Stomach (tissue), 8 donors: ENCODE measurements at regions not wholly inside any gene's neighbourhood (a gene's known extent, or its start where the extent isn't known, plus 50 kb on each side); places are given as distances from the start of the nearest gene placed in this dataset.

Source experiments
- DNase-seq, 2 donors: peaks; one replicate each; pipeline versions ENCODE4 v3.0.0 to v3.0.0-alpha.2; 2013 to 2019
- H3K27ac ChIP-seq, 5 donors: fragments of 200-600 bp in 4 of 5; sonication (generic) in 4 of 5; one replicate each; pipeline ENCODE4 v1.5.1; 2013 to 2019; ENCODE audit warnings: mild to moderate bottlenecking in 1 of 5, moderate library complexity in 1 of 5
- H3K27me3 ChIP-seq, 3 donors: fragments of 200-600 bp; sonication (generic); one replicate each; pipeline ENCODE4 v1.5.1; 2017 to 2019; ENCODE audit warnings: mixed run types in 1 of 3
- H3K36me3 ChIP-seq, 4 donors: fragments of 200-600 bp; sonication (generic); 1 replicate in 3 of 4; 2 replicates in 1 of 4; pipeline ENCODE4 v1.5.1; 2016 to 2019
- H3K4me1 ChIP-seq, 4 donors: fragments of 200-600 bp; sonication (generic); one replicate each; pipeline ENCODE4 v1.5.1; 2016 to 2019
- H3K4me3 ChIP-seq, 4 donors: fragments of 200-600 bp; sonication (generic) in 3 of 4; one replicate each; pipeline ENCODE4 v1.5.1; 2016 to 2019; ENCODE audit warnings: mild to moderate bottlenecking in 1 of 4
- H3K9me3 ChIP-seq, 4 donors: fragments of 200-600 bp; sonication (generic); one replicate each; pipeline ENCODE4 v1.5.1; 2016 to 2019
- EP300 ChIP-seq: sonication (generic); formaldehyde crosslinking; IDR thresholded peaks from one replicate; pipeline ENCODE4 v1.6.1; 2017; ENCODE audit warnings: antibody characterized with exemption
- POLR2A ChIP-seq, 4 donors: fragments of 450-650 bp; IDR thresholded peaks; one replicate each; pipeline ENCODE4 v1.6.1; 2016; ENCODE audit warnings: antibody characterized with exemption in 4 of 4, control low read depth in 2 of 4, mild to moderate bottlenecking in 1 of 4, moderate library complexity in 1 of 4
- POLR2AphosphoS5 ChIP-seq, 3 donors: sonication (generic); formaldehyde crosslinking; IDR thresholded peaks; one replicate each; pipeline ENCODE4 v1.6.1; 2016; ENCODE audit warnings: antibody characterized with exemption in 3 of 3
- WGBS, 5 donors: extraction: QIAGEN DNeasy Blood & Tissue Kit in 3 of 5; methylation state at CpG; one replicate each; pipeline versions ENCODE4 v1.1.5 to v1.1.7; 2013 to 2018; 5-methylcytosine and 5-hydroxymethylcytosine counted together
- intact Hi-C: fragments of 100-400 bp; cut with DNase I; formaldehyde crosslinking; loops from one replicate; pipeline ENCODE4 v1.15.1; 2023; ENCODE audit warnings: low total_unique reads
- TF ChIP-seq, protein P1 (sequence below), 7 experiments: fragments of 450-650 bp in 4 of 7; fragments of 200-600 bp in 3 of 7; sonication (generic) in 3 of 7; IDR thresholded peaks; one replicate each; pipeline ENCODE4 v1.5.1; 2016 to 2019; ENCODE audit warnings: antibody characterized with exemption in 7 of 7, control low read depth in 2 of 7, mild to moderate bottlenecking in 1 of 7
- donor health status: healthy with polysubstance abuse.
- donor health status: Bipolar disorder and iron deficiency.
- donor health status: healthy.

DNA sequence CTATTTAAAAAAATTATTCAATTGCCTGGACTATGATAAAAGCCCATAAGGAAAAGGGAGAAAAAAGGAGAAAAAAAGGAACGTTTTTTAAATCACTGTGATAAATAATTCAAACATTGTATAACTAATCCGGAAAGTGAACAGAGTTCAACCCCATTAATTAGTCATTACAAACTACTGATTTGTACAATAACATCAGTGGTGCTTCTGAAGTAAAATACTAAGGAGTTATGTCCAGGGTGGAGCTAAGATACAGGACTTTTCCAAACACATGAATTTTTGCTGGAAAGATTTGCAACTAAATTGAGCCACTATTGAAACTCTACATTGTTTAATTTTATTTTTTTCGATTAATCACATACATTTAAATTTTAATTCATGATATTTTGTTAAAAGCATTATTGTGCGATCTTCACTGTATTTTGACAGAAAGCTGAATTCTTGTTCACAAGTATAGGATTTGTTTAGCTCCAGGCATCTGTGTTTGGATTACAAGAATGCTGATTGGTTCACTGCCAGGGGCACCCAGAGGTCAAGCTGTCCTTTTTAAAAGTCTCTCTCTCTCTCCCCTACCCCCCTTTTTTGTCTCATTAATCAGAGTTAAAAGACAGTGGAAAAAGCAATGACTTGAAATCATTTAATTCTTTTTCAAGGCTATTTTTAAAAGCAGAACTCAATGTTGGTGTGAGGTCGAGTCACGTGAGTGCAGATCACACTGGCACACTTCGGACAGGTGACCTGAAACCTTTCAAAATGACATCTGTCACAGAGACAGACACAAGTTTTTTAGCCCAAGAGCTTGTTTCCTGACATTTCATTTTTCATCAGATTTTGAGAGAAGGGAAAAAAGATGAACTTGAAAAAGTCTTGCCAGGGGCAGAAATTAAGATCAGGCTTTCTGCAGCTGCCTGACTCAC, 387.3 kb downstream of the NR2F1-AS1 start:
- intact Hi-C loops, result no loop called here
- WGBS, 5 donors, result 19 to 30% (median 22%) methylated on average over 7 of the region's 7 CpGs
- H3K27me3 ChIP-seq, result no peaks in the 10 kb centered on the region
- no peak overlapping the region for H3K4me3 ChIP-seq
- H3K27ac ChIP-seq, result peak overlapping the region in 2 of 5 donors; percentile 46 to 47
- peak in 1 of 2 donors; percentile 73 for DNase-seq
- H3K4me1 ChIP-seq, result peaks cover 0 to 11% (median 4%) of the 10 kb centered on the region in 4 donors
- no peak for TF ChIP-seq POLR2A (IDR thresholded peaks at IDR 0.05)
- TF ChIP-seq, protein P1, sequence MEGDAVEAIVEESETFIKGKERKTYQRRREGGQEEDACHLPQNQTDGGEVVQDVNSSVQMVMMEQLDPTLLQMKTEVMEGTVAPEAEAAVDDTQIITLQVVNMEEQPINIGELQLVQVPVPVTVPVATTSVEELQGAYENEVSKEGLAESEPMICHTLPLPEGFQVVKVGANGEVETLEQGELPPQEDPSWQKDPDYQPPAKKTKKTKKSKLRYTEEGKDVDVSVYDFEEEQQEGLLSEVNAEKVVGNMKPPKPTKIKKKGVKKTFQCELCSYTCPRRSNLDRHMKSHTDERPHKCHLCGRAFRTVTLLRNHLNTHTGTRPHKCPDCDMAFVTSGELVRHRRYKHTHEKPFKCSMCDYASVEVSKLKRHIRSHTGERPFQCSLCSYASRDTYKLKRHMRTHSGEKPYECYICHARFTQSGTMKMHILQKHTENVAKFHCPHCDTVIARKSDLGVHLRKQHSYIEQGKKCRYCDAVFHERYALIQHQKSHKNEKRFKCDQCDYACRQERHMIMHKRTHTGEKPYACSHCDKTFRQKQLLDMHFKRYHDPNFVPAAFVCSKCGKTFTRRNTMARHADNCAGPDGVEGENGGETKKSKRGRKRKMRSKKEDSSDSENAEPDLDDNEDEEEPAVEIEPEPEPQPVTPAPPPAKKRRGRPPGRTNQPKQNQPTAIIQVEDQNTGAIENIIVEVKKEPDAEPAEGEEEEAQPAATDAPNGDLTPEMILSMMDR (IDR thresholded peaks at IDR 0.05), result no peak
- no peak for TF ChIP-seq POLR2AphosphoS5 (IDR thresholded peaks at IDR 0.05)
- TF ChIP-seq EP300, result no peak
- H3K36me3 ChIP-seq, result no peaks in the 10 kb centered on the region
- no peaks in the 10 kb centered on the region for H3K9me3 ChIP-seq

DNA sequence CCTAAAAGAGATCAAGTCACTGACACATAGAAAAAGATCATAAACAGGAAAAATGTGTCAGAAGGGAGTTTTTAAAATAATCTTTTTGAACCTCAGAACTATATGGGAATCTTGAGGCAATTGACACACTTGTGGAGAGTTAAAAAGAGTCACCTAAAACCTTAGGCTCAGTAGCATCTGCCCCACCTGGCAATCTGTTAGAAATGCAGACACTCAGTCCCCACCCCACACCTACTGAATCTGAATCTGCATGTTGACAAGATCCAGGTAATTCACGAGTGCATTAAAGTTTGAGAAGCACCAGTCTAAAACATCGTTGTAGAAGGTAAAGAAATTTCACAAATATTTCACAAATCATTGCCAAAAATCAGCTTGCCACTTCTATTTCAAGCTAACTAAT, 388.3 kb downstream of the NR2F1-AS1 start:
- H3K27me3 ChIP-seq, result no peaks in the 10 kb centered on the region
- H3K9me3 ChIP-seq, result no peaks in the 10 kb centered on the region
- no peaks in the 10 kb centered on the region for H3K36me3 ChIP-seq
- TF ChIP-seq, protein P1 (IDR thresholded peaks at IDR 0.05), result no peak
- TF ChIP-seq POLR2AphosphoS5 (IDR thresholded peaks at IDR 0.05) (no peak), POLR2A (IDR thresholded peaks at IDR 0.05) (no peak), EP300 (no peak)
- no peak overlapping the region for H3K4me3 ChIP-seq
- peaks cover 0 to 11% (median 4%) of the 10 kb centered on the region in 4 donors for H3K4me1 ChIP-seq
- no peak for DNase-seq
- 47 to 64% (median 53%) methylated on average over 2 of the region's 2 CpGs for WGBS, 5 donors
- intact Hi-C loops, result no loop called here
- H3K27ac ChIP-seq, result peak overlapping the region in 2 of 5 donors; percentile 46 to 47

DNA sequence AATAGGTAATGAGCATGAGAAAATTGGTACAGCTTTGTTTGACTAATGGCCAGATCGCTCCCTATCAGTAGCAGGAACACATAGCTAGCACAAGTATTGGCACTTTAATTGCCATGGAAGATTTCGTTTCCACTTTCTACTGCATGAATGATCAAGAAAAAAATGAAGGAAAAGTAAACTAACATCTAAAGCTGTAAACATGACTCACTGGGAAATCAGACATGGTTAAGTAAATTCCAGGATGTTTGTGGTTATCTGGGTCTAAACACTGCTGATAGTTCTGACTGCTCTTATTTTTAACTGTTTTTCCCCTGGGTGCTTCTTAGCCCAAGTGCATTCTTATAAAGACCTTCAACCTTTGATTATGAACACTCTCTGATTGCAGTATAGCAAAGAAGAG, 388.9 kb downstream of the NR2F1-AS1 start:
- intact Hi-C loops, result no loop called here
- H3K4me1 ChIP-seq, result peaks cover 0 to 11% (median 4%) of the 10 kb centered on the region in 4 donors
- peak in 2 of 3 donors; percentile 27 to 34 for TF ChIP-seq POLR2AphosphoS5 (IDR thresholded peaks at IDR 0.05)
- TF ChIP-seq POLR2A (IDR thresholded peaks at IDR 0.05), result no peak
- 13 to 31% (median 19%) methylated on average over 2 of the region's 2 CpGs for WGBS, 5 donors
- H3K36me3 ChIP-seq, result no peaks in the 10 kb centered on the region
- no peaks in the 10 kb centered on the region for H3K9me3 ChIP-seq
- DNase-seq, result no peak
- no peaks in the 10 kb centered on the region for H3K27me3 ChIP-seq
- peak overlapping the region in 2 of 5 donors; percentile 46 to 47 for H3K27ac ChIP-seq
- no peak overlapping the region for H3K4me3 ChIP-seq

DNA sequence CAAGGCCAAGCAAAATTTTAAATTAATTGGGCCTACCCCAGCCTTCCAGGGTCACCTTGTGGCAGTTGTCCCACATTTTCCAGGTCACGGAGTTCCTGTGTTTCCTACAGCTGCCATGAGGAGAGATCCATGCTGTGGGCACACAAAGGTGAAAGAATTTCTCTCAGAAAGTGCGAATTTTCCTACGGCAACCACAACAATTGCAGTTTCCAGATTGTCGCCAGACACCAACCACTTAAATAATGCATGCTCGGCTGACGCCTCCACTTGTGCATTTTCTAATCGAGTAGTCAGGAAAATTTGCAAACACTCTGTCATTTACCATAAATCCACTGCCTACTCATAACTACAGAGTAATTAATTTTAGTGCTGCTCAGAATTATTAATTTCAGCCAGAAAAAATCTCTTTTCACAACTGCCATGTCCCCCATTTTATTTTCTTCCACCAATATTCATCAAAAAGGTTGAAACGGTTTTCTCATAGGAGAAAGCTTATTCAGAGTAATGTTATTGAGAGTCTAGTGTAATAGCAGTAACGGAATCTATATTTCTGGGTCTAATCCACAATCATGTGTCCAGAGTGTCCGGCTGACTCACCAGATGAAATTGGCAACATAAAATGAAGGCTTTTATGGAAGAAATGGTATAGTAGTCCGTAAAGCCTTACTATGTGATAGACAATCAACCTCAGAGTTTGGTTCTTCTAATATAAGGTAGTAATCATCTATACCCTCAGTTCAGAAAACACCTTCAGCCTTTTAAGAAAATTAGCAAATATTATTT, 389.8 kb downstream of the NR2F1-AS1 start:
- Histone ChIP-seq H3K27me3 (no peaks in the 10 kb centered on the region), H3K4me1 (peaks cover 0 to 11% (median 4%) of the 10 kb centered on the region in 4 donors), H3K27ac (no peak overlapping the region), H3K4me3 (no peak overlapping the region), H3K9me3 (no peaks in the 10 kb centered on the region), H3K36me3 (no peaks in the 10 kb centered on the region)
- no peak for DNase-seq
- 83 to 87% (median 87%) methylated on average over 11 of the region's 11 CpGs for WGBS, 5 donors
- intact Hi-C loops, result no loop called here
- no peak for TF ChIP-seq POLR2AphosphoS5 (IDR thresholded peaks at IDR 0.05)
- TF ChIP-seq, protein P1 (IDR thresholded peaks at IDR 0.05), result no peak
- no peak for TF ChIP-seq POLR2A (IDR thresholded peaks at IDR 0.05)
- no peak for TF ChIP-seq EP300
